Breast epithelium (tissue), 4 donors: ENCODE measurements at regions not wholly inside any gene's neighbourhood (a gene's known extent, or its start where the extent isn't known, plus 50 kb on each side); places are given as distances from the start of the nearest gene placed in this dataset.

Experiments used
- DNase-seq, 2 donors: peaks; one replicate each; pipeline ENCODE4 v3.0.0-alpha.2; 2019; ENCODE audit warnings: low spot score in 2 of 2
- H3K27ac ChIP-seq, 2 donors: fragments of 200-600 bp; sonication (generic) in 1 of 2; one replicate each; pipeline ENCODE4 v1.5.1; 2016 to 2019; ENCODE audit warnings: mild to moderate bottlenecking in 1 of 2
- H3K27me3 ChIP-seq, 2 donors: fragments of 200-600 bp; sonication (generic) in 1 of 2; one replicate each; pipeline versions ENCODE4 v1.5.1 to v1.6.0; 2017 to 2019; ENCODE audit warnings: control low read depth in 1 of 2, mild to moderate bottlenecking in 1 of 2
- H3K36me3 ChIP-seq: fragments of 200-600 bp; one replicate; pipeline ENCODE4 v1.5.1; 2019
- H3K4me1 ChIP-seq, 2 donors: fragments of 200-600 bp; sonication (generic); one replicate each; pipeline ENCODE4 v1.5.1; 2016 to 2019; ENCODE audit warnings: control low read depth in 1 of 2
- H3K4me3 ChIP-seq, 3 donors: fragments of 200-600 bp; sonication (generic); 1 replicate in 2 of 3; 2 replicates in 1 of 3; pipeline ENCODE4 v1.5.1; 2016 to 2019; ENCODE audit warnings: mild to moderate bottlenecking in 3 of 3, moderate library complexity in 2 of 3
- H3K9me3 ChIP-seq, 2 donors: fragments of 200-600 bp; sonication (generic) in 1 of 2; one replicate each; pipeline ENCODE4 v1.5.1; 2016 to 2019; ENCODE audit warnings: control low read depth in 1 of 2
- CTCF ChIP-seq, 3 donors: fragments of 450-650 bp; IDR thresholded peaks; one replicate each; pipeline ENCODE4 v1.5.1; 2016 to 2017; ENCODE audit warnings: antibody characterized with exemption in 3 of 3, mild to moderate bottlenecking in 3 of 3, moderate library complexity in 3 of 3
- POLR2A ChIP-seq: fragments of 450-650 bp; IDR thresholded peaks from one replicate; pipeline ENCODE4 v1.6.1; 2016; ENCODE audit warnings: antibody characterized with exemption, mild to moderate bottlenecking, moderate library complexity
- POLR2AphosphoS5 ChIP-seq, 3 donors: sonication (generic); formaldehyde crosslinking; IDR thresholded peaks; one replicate each; pipeline ENCODE4 v1.6.1; 2017; ENCODE audit warnings: antibody characterized with exemption in 3 of 3
- intact Hi-C: fragments of 100-400 bp; cut with DNase I; formaldehyde crosslinking; loops from one replicate; pipeline ENCODE4 v1.15.1; 2023; ENCODE audit warnings: low total_unique reads

GRCh38 chr7:12895296-12895695, 207.9 kb downstream of the ARL4A start:
- TF ChIP-seq POLR2AphosphoS5 (IDR thresholded peaks at IDR 0.05) (no peak), POLR2A (no peak), CTCF (IDR thresholded peaks at IDR 0.05) (no peak)
- Histone ChIP-seq H3K4me1 (no peaks in the 10 kb centered on the region), H3K4me3 (no peak overlapping the region), H3K27me3 (no peaks in the 10 kb centered on the region), H3K9me3 (no peaks in the 10 kb centered on the region), H3K36me3 (no peaks in the 10 kb centered on the region), H3K27ac (peak overlapping the region; percentile 59 to 66)
- no peak for DNase-seq
- intact Hi-C loops, result no loop called here

- no peaks in the 10 kb centered on the region for H3K9me3 ChIP-seq
- no peaks in the 10 kb centered on the region for H3K4me1 ChIP-seq
- intact Hi-C loops, result no loop called here
- H3K27me3 ChIP-seq, result no peaks in the 10 kb centered on the region
- DNase-seq, result no peak
- H3K4me3 ChIP-seq, result no peak overlapping the region
- H3K27ac ChIP-seq, result peak overlapping the region in 1 of 2 donors; percentile 59
- no peaks in the 10 kb centered on the region for H3K36me3 ChIP-seq
- TF ChIP-seq POLR2AphosphoS5 (IDR thresholded peaks at IDR 0.05) (no peak), CTCF (IDR thresholded peaks at IDR 0.05) (no peak), POLR2A (no peak)
Observed at GRCh38 chr7:12896316-12896715, 208.9 kb downstream of the ARL4A start.

GRCh38 chr7:12898004-12898403, 210.6 kb downstream of the ARL4A start:
- Histone ChIP-seq H3K4me3 (no peak overlapping the region), H3K36me3 (no peaks in the 10 kb centered on the region), H3K27ac (no peak overlapping the region), H3K4me1 (no peaks in the 10 kb centered on the region), H3K27me3 (no peaks in the 10 kb centered on the region), H3K9me3 (no peaks in the 10 kb centered on the region)
- no peak for TF ChIP-seq POLR2A
- TF ChIP-seq POLR2AphosphoS5 (IDR thresholded peaks at IDR 0.05), result no peak
- TF ChIP-seq CTCF (IDR thresholded peaks at IDR 0.05), result no peak
- intact Hi-C loops, result no loop called here
- no peak for DNase-seq

- Histone ChIP-seq H3K27me3 (no peaks in the 10 kb centered on the region), H3K9me3 (no peaks in the 10 kb centered on the region), H3K4me1 (no peaks in the 10 kb centered on the region), H3K27ac (no peak overlapping the region), H3K4me3 (no peak overlapping the region), H3K36me3 (no peaks in the 10 kb centered on the region)
- DNase-seq, result no peak
- TF ChIP-seq CTCF (IDR thresholded peaks at IDR 0.05), result no peak
- intact Hi-C loops, result no loop called here
Observed at GRCh38 chr7:12898620-12899019, 211.2 kb downstream of the ARL4A start.

GRCh38 chr7:12905671-12906070, 218.2 kb downstream of the ARL4A start:
- TF ChIP-seq POLR2A, result no peak
- H3K4me3 ChIP-seq, result no peak overlapping the region
- H3K27ac ChIP-seq, result no peak overlapping the region
- H3K4me1 ChIP-seq, result no peaks in the 10 kb centered on the region
- no peaks in the 10 kb centered on the region for H3K36me3 ChIP-seq
- H3K27me3 ChIP-seq, result no peaks in the 10 kb centered on the region
- intact Hi-C loops, result no loop called here
- no peaks in the 10 kb centered on the region for H3K9me3 ChIP-seq
- no peak for DNase-seq

- H3K9me3 ChIP-seq, result no peaks in the 10 kb centered on the region
- intact Hi-C loops, result no loop called here
Observed at GRCh38 chr7:12907774-12908173, 220.3 kb downstream of the ARL4A start.

More at GRCh38 chr7:12907774-12908173, 220.3 kb downstream of the ARL4A start:
- no peak for DNase-seq
- Histone ChIP-seq H3K27me3 (no peaks in the 10 kb centered on the region), H3K4me1 (no peaks in the 10 kb centered on the region), H3K4me3 (no peak overlapping the region), H3K36me3 (no peaks in the 10 kb centered on the region), H3K27ac (no peak overlapping the region)
- TF ChIP-seq POLR2A (no peak), CTCF (IDR thresholded peaks at IDR 0.05) (no peak), POLR2AphosphoS5 (IDR thresholded peaks at IDR 0.05) (no peak)
